Endothelial cell of umbilical vein (primary cell): ENCODE measurements at regions not wholly inside any gene's neighbourhood (a gene's known extent, or its start where the extent isn't known, plus 50 kb on each side); places are given as distances from the start of the nearest gene placed in this dataset.

Experiments used
- BruUV-seq: library from RNA; stranded (reverse); fragments of 400-500 nt; replicated peaks from 2 replicates; lab custom pipeline; 2021; lab: Mats Ljungman, UMichigan
- CTCF ChIA-PET: fragments of 300-600, 350-600 bp; sonication (Branson Sonifier 250); formaldehyde crosslinking; loops from one replicate; lab custom pipeline; 2021; ENCODE audit warnings: antibody characterized with exemption, inconsistent platforms; lab: Charles Lee
- POLR2A ChIA-PET: fragments of 300-600, 350-600 bp; sonication (Branson Sonifier 250); formaldehyde crosslinking; loops from one replicate; lab custom pipeline; 2021; ENCODE audit warnings: antibody characterized with exemption, inconsistent platforms; lab: Charles Lee
- DNase-seq: peaks from one replicate; pipeline ENCODE4 v3.0.0-alpha.2; 2011; ENCODE audit warnings: low read depth, low spot score
- FAIRE-seq: peaks from 2 replicates; lab custom pipeline; 2011; peaks lifted over from hg19 to GRCh38; lab: Jason Lieb, UNC
- H2AFZ ChIP-seq: 2 replicates; pipeline ENCODE4 v1.6.0; 2012; ENCODE audit warnings: low read depth, low read length, control low read depth, inconsistent platforms
- H3K27ac ChIP-seq: 2 replicates; pipeline ENCODE4 v1.5.1; 2011; ENCODE audit warnings: low read depth, mild to moderate bottlenecking, control low read depth, low read length, moderate library complexity; ENCODE audit not compliant: insufficient read depth
- H3K27me3 ChIP-seq, 2 experiments: 2 replicates each; pipeline versions ENCODE4 v1.6.0 to v1.6.1; 2011; ENCODE audit warnings: low read length in 2 of 2, mixed read lengths in 1 of 2; ENCODE audit not compliant: control insufficient read depth in 2 of 2, insufficient read depth in 2 of 2
- H3K36me3 ChIP-seq, 2 experiments: 2 replicates in 1 of 2; 3 replicates in 1 of 2; pipeline ENCODE4 v1.5.1; 2011; ENCODE audit warnings: low read length in 2 of 2, mild to moderate bottlenecking in 1 of 2, moderate library complexity in 1 of 2; ENCODE audit not compliant: control insufficient read depth in 2 of 2, insufficient read depth in 2 of 2; ENCODE audit errors: extremely low read depth in 1 of 2
- H3K4me1 ChIP-seq: 3 replicates; pipeline ENCODE4 v1.5.1; 2011; ENCODE audit warnings: mild to moderate bottlenecking, low read length; ENCODE audit not compliant: control insufficient read depth, insufficient read depth; ENCODE audit errors: extremely low read depth
- H3K4me2 ChIP-seq: 2 replicates; pipeline ENCODE4 v1.6.1; 2011; ENCODE audit warnings: low read length, control low read depth, mixed read lengths; ENCODE audit not compliant: insufficient read depth
- H3K4me3 ChIP-seq, 3 experiments: fragments of 200-600 bp in 1 of 3; sonication (generic), shearing (Covaris generic) in 1 of 3; replicated peaks in 1 of 3; 2 replicates each; pipeline ENCODE4 v1.5.1; 2011 to 2016; ENCODE audit warnings: control low read depth in 3 of 3, low read length in 3 of 3, mild to moderate bottlenecking in 2 of 3, inconsistent platforms in 1 of 3, low read depth in 1 of 3, moderate library complexity in 1 of 3; ENCODE audit not compliant: insufficient read depth in 1 of 3
- H3K79me2 ChIP-seq: 2 replicates; pipeline ENCODE4 v1.6.0; 2012; ENCODE audit warnings: low read length, inconsistent platforms; ENCODE audit not compliant: control insufficient read depth, insufficient read depth
- H3K9ac ChIP-seq: replicated peaks from 2 replicates; pipeline ENCODE3; 2011; ENCODE audit warnings: low read length, control low read depth; ENCODE audit not compliant: insufficient read depth; ENCODE audit errors: extremely low read depth
- H3K9me1 ChIP-seq: replicated peaks from 3 replicates; pipeline ENCODE4 v1.6.0; 2011; ENCODE audit warnings: mild to moderate bottlenecking, low read length; ENCODE audit not compliant: control insufficient read depth, insufficient read depth; ENCODE audit errors: extremely low read depth
- H3K9me3 ChIP-seq: replicated peaks from 2 replicates; pipeline ENCODE4 v1.5.1; 2012; ENCODE audit warnings: low read length, inconsistent platforms; ENCODE audit not compliant: control insufficient read depth, insufficient read depth
- H4K20me1 ChIP-seq: replicated peaks from 2 replicates; pipeline ENCODE3; 2011; ENCODE audit warnings: mild to moderate bottlenecking, low read length; ENCODE audit not compliant: control insufficient read depth, insufficient read depth; ENCODE audit errors: extremely low read depth
- EZH2 ChIP-seq: IDR thresholded peaks from 2 replicates; pipeline ENCODE4 v1.6.1; 2012; ENCODE audit warnings: borderline replicate concordance, low read depth, mild to moderate bottlenecking, moderate library complexity, low read length, inconsistent platforms; ENCODE audit not compliant: severe bottlenecking
- FOS ChIP-seq: IDR thresholded peaks from 2 replicates; pipeline ENCODE4 v1.6.1; 2011; ENCODE audit warnings: mild to moderate bottlenecking, low read length, moderate library complexity, borderline replicate concordance; ENCODE audit not compliant: insufficient read depth
- GATA2 ChIP-seq: IDR thresholded peaks from 2 replicates; pipeline ENCODE4 v1.7.0; 2011; ENCODE audit warnings: low read depth, mild to moderate bottlenecking, moderate library complexity, mixed read lengths, low read length; ENCODE audit not compliant: insufficient read length, insufficient read depth
- JUN ChIP-seq: IDR thresholded peaks from 2 replicates; pipeline ENCODE4 v1.6.1; 2011; ENCODE audit warnings: borderline replicate concordance, low read depth; ENCODE audit not compliant: insufficient read length, insufficient read depth
- MYC ChIP-seq: IDR thresholded peaks from one replicate; pipeline ENCODE4 v1.6.1; 2011; ENCODE audit warnings: mild to moderate bottlenecking, low read depth, low read length
- POLR2A ChIP-seq: IDR thresholded peaks from 2 replicates; pipeline ENCODE4 v1.6.1; 2012; ENCODE audit warnings: low read depth, mild to moderate bottlenecking, control low read depth, low read length
- POLR2AphosphoS5 ChIP-seq: IDR thresholded peaks from 2 replicates; pipeline ENCODE4 v1.6.1; 2012; ENCODE audit warnings: low read depth, mild to moderate bottlenecking, control low read depth, low read length, moderate library complexity; ENCODE audit not compliant: insufficient read depth
- dilution Hi-C: fragments of 300-500 bp; cut with MboI; formaldehyde crosslinking; loops from one replicate; pipeline ENCODE4 v1.15.0; 2019; ENCODE audit warnings: low sequenced_read_pairs; ENCODE audit not compliant: extremely low pct_ligation_motif_present
- intact Hi-C: fragments of 100-400 bp; cut with micrococcal nuclease; formaldehyde crosslinking; loops from one replicate; pipeline ENCODE4 v1.10.0; 2022
- TF ChIP-seq, protein P1 (sequence below): IDR thresholded peaks from 2 replicates; pipeline ENCODE4 v1.6.1; 2011; ENCODE audit not compliant: insufficient read depth, insufficient read length
- TF ChIP-seq, protein P2 (sequence below), 2 donors: IDR thresholded peaks; 1 replicate in 1 of 2; 2 replicates in 1 of 2; pipeline ENCODE4 v1.5.1; 2011; ENCODE audit warnings: low read length in 2 of 2, mild to moderate bottlenecking in 2 of 2, moderate library complexity in 2 of 2, control low read depth in 1 of 2, inconsistent platforms in 1 of 2, low read depth in 1 of 2; ENCODE audit not compliant: insufficient read depth in 1 of 2; ENCODE audit errors: extremely low read depth in 1 of 2

DNA sequence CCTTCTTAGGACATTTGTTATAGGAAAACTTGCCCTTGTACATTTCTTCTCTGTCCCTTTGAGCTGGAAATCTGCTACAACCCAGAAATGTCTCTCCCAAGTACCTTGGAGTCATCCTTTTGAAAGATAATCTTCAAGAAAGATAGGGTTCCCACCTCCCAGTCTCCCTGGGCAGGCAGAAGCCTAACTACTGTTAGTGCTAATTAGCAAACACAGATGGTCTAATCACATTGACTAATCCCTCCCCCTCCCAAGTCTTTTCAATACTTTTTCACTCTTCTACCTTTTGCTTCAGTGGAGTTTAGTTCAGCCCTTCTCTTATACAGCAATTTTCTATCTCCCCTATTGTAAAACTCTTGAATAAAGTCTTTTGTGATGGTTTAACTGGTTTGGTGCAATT, 129.8 kb upstream of the PPFIA2 start:
- FAIRE-seq, result no peak
- dilution Hi-C loops, result no loop called here
- Histone ChIP-seq H4K20me1 (no peaks in the 10 kb centered on the region), H3K9ac (no peak overlapping the region), H3K4me1 (no peaks in the 10 kb centered on the region), H3K4me3 (no peak overlapping the region), H3K27ac (no peak overlapping the region), H3K4me2 (no peak overlapping the region), H2AFZ (no peak overlapping the region), H3K79me2 (no peaks in the 10 kb centered on the region), H3K27me3 (no peaks in the 10 kb centered on the region), H3K9me3 (no peaks in the 10 kb centered on the region), H3K36me3 (no peaks in the 10 kb centered on the region), H3K9me1 (no peaks in the 10 kb centered on the region)
- ChIA-PET CTCF (no interaction called here), POLR2A (no interaction called here)
- intact Hi-C loops, result no loop called here
- TF ChIP-seq POLR2AphosphoS5 (no peak), JUN (no peak), EZH2 (no peak)
- TF ChIP-seq, protein P1, sequence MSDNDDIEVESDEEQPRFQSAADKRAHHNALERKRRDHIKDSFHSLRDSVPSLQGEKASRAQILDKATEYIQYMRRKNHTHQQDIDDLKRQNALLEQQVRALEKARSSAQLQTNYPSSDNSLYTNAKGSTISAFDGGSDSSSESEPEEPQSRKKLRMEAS, result no peak
- DNase-seq, result no peak
- BruUV-seq, result no TSS peak

DNA sequence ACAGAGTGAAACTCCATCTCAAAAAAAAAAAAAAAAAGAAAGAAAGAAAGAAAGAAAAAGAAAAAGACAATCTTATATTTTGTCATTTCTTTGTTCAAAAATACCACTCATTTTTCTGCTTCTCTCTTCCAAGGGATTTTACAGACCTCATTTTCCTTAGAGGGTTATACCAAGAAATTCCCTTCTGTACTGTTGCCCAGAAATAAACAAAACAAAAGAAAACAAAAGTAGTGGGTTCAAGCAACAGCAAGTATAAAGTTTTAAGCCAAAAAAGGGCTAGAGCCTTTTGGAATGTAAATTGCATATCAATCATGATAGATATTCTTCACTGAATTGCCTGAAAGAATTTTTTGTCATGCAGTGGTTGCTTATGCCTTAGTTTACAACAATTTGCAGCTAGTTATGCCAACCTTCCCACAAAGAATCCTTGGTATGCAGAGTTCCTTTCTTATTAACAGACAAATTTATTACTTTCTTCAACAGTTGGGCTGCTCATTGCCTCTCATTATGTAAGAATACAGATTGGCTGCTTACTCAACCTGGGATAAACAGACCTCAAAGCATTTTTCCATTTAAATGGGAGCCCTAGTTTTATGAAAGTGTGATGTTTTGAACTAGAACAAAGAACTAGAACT, 129.1 kb upstream of the PPFIA2 start:
- no peaks in the 10 kb centered on the region for H3K9me3 ChIP-seq
- no peak overlapping the region for H3K9ac ChIP-seq
- H3K27ac ChIP-seq, result no peak overlapping the region
- ChIA-PET POLR2A (no interaction called here), CTCF (no interaction called here)
- dilution Hi-C loops, result no loop called here
- no peaks in the 10 kb centered on the region for H3K4me1 ChIP-seq
- intact Hi-C loops, result no loop called here
- H3K36me3 ChIP-seq, result no peaks in the 10 kb centered on the region
- DNase-seq, result no peak
- no TSS peak for BruUV-seq
- no peak overlapping the region for H3K4me3 ChIP-seq
- no peaks in the 10 kb centered on the region for H3K79me2 ChIP-seq
- no peak for FAIRE-seq
- H2AFZ ChIP-seq, result no peak overlapping the region
- H3K4me2 ChIP-seq, result no peak overlapping the region
- no peaks in the 10 kb centered on the region for H3K9me1 ChIP-seq
- TF ChIP-seq FOS (no peak), JUN (no peak), POLR2AphosphoS5 (no peak), POLR2A (no peak), GATA2 (no peak), MYC (no peak), EZH2 (no peak)
- TF ChIP-seq, protein P1, result no peak
- TF ChIP-seq, protein P2, sequence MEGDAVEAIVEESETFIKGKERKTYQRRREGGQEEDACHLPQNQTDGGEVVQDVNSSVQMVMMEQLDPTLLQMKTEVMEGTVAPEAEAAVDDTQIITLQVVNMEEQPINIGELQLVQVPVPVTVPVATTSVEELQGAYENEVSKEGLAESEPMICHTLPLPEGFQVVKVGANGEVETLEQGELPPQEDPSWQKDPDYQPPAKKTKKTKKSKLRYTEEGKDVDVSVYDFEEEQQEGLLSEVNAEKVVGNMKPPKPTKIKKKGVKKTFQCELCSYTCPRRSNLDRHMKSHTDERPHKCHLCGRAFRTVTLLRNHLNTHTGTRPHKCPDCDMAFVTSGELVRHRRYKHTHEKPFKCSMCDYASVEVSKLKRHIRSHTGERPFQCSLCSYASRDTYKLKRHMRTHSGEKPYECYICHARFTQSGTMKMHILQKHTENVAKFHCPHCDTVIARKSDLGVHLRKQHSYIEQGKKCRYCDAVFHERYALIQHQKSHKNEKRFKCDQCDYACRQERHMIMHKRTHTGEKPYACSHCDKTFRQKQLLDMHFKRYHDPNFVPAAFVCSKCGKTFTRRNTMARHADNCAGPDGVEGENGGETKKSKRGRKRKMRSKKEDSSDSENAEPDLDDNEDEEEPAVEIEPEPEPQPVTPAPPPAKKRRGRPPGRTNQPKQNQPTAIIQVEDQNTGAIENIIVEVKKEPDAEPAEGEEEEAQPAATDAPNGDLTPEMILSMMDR (IDR thresholded peaks at IDR 0.05; ENCODE audit: extremely low read depth in 1 of 2, insufficient read depth in 1 of 2, low read depth in 1 of 2, low read length in 2 of 2), result no peak
- H3K27me3 ChIP-seq, result no peaks in the 10 kb centered on the region
- H4K20me1 ChIP-seq, result no peaks in the 10 kb centered on the region
